Activated T-helper 17 cell treated with anti-CD3 and anti-CD28 coated beads, Interleukin-2, amount 50 U/mL, for 72 hours (primary cell): ENCODE measurements at regions not wholly inside any gene's neighbourhood (a gene's known extent, or its start where the extent isn't known, plus 50 kb on each side); places are given as distances from the start of the nearest gene placed in this dataset.

Source experiments
- ATAC-seq: fragments of 150-1000 bp; cut with Tn5 transposase; replicated peaks from 2 replicates; pipeline ENCODE4 v1.10.0; 2021; ENCODE audit warnings: mild to moderate bottlenecking, moderate library complexity
- H3K27ac Mint-ChIP-seq: one replicate; pipeline ENCODE4 v1.8.0; 2022; ENCODE audit warnings: mixed read lengths
- H3K27me3 Mint-ChIP-seq: one replicate; pipeline ENCODE4 v1.8.0; 2022; ENCODE audit warnings: mixed read lengths
- H3K36me3 Mint-ChIP-seq: one replicate; pipeline ENCODE4 v1.8.0; 2022; ENCODE audit warnings: low read depth, mild to moderate bottlenecking, mixed read lengths
- H3K4me1 Mint-ChIP-seq: one replicate; pipeline ENCODE4 v1.8.0; 2022; ENCODE audit warnings: mixed read lengths
- H3K4me3 Mint-ChIP-seq: one replicate; pipeline ENCODE4 v1.8.0; 2022; ENCODE audit warnings: mild to moderate bottlenecking, mixed read lengths
- H3K9me3 Mint-ChIP-seq: one replicate; pipeline ENCODE4 v1.8.0; 2022; ENCODE audit warnings: mixed read lengths

DNA sequence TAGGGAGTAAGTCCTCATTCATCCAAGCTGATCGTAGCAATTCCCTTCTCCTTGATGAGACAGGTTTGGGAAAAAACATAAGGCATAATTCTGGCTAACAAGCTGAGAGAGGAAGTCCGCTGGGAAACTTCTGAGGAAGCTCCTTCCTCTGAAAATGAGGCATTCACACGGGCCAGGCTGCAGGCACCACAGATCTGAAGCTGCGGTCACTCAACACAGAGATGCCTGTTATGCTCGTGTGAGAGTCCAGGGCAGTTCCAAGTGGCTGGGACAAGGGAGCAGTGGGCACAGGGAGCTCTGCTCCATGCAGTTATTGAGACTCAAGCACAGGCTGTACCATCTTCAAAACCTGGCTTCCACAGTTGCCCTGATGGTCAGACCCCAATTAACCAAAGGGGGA is 200.9 kb upstream of the ID2 start:
- Mint-ChIP-seq H3K9me3 (no peaks in the 10 kb centered on the region), H3K4me3 (peak overlapping the region; percentile 97), H3K4me1 (peaks cover 68% of the 10 kb centered on the region), H3K27me3 (no peaks in the 10 kb centered on the region), H3K36me3 (peaks cover 69% of the 10 kb centered on the region), H3K27ac (peak overlapping the region; percentile 99)
- no peak for ATAC-seq

DNA sequence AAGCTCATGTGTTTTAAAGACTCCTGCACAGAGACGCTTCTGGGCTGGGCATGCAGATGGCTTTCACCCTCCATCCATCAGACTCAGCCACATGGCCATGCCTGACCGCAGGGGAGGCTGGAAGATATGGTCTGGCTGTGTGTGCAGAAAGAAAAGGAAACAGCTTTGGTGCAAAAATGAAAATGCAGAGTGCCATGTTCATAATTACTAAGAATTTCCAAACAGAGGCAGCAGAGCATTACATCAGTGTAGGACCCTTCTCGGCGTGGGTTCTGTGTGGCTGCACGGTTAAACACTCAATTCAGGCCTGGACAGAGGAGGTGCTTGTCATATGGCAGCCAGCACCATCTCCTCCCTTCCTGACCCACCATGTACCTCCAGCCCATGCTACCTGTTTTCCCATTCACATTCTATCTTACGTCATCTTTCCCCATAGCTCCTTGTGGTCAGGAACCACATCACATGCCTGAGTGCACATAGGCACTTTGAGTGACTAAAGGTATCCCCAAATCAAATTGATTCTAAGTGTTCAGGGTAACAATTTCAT is 200.3 kb upstream of the ID2 start:
- H3K27ac Mint-ChIP-seq, result peak overlapping the region; percentile 99
- H3K4me1 Mint-ChIP-seq, result peaks cover 68% of the 10 kb centered on the region
- H3K36me3 Mint-ChIP-seq, result peaks cover 75% of the 10 kb centered on the region
- H3K4me3 Mint-ChIP-seq, result peak overlapping the region; percentile 97
- H3K27me3 Mint-ChIP-seq, result no peaks in the 10 kb centered on the region
- no peaks in the 10 kb centered on the region for H3K9me3 Mint-ChIP-seq
- peak; percentile 62 for ATAC-seq

DNA sequence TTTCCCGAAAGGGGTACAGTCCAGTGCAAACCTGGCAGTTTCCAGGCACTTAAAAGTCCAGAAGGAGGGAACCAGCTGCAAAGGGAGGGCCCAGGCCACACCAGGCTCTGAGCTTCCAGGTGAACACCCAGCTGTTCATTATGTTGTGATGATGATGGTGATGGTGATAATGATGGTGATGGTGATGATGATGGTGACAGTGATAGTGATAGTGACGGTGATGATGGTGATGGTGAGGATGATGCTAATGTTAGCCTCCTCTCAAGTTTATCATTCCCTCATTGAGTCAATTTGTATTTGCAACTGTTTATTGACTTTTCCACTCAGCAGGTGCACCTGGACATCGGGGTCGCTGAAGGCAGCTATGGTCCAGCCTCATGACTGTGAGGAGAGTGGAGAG is 199.4 kb upstream of the ID2 start:
- H3K36me3 Mint-ChIP-seq, result peaks cover 80% of the 10 kb centered on the region
- H3K27ac Mint-ChIP-seq, result peak overlapping the region; percentile 99
- H3K27me3 Mint-ChIP-seq, result no peaks in the 10 kb centered on the region
- peaks cover 66% of the 10 kb centered on the region for H3K4me1 Mint-ChIP-seq
- no peak for ATAC-seq
- H3K9me3 Mint-ChIP-seq, result no peaks in the 10 kb centered on the region
- H3K4me3 Mint-ChIP-seq, result peak overlapping the region; percentile 97

DNA sequence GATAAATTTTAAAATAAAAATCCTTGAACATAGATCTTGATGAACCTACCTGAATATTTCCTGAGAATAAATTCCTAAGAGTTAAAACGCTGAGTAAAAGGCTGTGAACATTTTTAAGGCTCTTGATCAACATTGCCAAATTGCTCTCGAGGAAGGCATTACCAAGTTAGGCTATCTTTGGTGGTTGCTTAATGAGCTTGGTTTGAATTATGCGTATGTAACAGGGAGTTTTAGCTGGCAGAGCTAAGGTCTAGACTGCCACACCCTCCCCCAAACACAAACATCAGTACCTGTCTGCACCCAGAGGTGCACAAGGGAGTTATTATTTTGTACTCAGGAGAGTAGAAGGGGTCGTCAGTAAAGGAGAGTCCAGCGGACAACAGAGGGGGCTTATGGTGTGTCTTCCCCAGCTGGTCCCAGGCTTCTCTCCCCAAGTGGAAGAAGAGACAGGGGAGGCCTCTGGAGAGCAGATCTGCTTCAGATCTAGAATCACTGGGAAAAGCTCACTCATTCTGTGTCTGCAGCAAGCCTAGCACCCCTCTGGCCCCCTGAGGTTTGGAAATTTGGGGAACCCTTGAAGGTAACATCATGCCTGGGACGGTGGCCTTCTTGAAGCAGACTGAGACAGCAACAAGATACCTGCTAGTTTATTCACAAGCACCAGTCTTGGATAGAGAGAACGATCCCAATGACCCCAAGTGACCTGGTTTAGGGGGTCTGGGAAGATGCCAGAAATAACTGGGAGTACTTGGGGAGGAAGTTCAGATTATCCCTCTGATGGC is 197.2 kb upstream of the ID2 start:
- peaks cover 60% of the 10 kb centered on the region for H3K4me1 Mint-ChIP-seq
- peaks cover 88% of the 10 kb centered on the region for H3K36me3 Mint-ChIP-seq
- peak overlapping the region; percentile 99 for H3K27ac Mint-ChIP-seq
- no peaks in the 10 kb centered on the region for H3K9me3 Mint-ChIP-seq
- H3K27me3 Mint-ChIP-seq, result no peaks in the 10 kb centered on the region
- peak overlapping the region; percentile 97 for H3K4me3 Mint-ChIP-seq
- ATAC-seq, result no peak

DNA sequence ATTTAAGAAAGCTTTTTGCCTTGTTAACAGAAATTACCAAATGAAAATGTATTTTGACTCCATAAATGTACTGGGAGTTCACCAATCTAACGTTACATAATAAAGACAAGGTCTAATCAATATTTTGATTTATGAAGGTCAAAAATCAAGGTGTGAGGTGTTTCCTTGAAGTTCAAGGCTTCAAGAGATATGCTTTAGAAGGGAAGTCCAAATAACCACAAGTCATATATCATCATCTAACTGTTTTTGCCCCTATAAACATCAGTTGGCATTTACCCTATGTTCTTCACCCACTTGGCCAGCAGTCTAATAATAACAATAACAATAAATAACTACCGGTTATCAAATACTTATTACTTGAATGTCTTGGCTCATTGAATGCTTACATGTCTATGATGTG is 196.1 kb upstream of the ID2 start:
- Mint-ChIP-seq H3K27ac (peak overlapping the region; percentile 99), H3K36me3 (peaks cover 79% of the 10 kb centered on the region), H3K4me1 (peaks cover 59% of the 10 kb centered on the region), H3K4me3 (peak overlapping the region; percentile 97), H3K27me3 (no peaks in the 10 kb centered on the region), H3K9me3 (no peaks in the 10 kb centered on the region)
- ATAC-seq, result no peak

DNA sequence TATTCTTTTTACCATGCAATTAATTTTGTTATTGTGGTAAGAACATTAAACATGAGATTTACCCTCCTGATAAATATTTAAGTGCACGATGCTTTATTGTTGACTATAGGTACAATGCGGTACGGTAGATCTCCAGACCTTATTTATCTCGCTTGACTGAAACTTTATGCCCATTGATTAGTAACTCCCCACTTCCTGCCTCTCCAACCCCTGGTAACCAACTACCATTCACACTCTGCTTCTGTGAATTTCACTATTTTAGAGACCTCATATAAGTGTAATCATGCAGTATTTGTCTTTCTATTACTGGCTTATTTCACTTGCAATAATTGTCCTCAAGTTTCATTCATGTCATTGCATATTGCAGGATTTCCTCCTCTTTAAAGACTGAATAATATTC is 195.7 kb upstream of the ID2 start:
- Mint-ChIP-seq H3K4me1 (peaks cover 58% of the 10 kb centered on the region), H3K4me3 (peak overlapping the region; percentile 97), H3K27ac (peak overlapping the region; percentile 99), H3K9me3 (no peaks in the 10 kb centered on the region), H3K27me3 (no peaks in the 10 kb centered on the region), H3K36me3 (peaks cover 75% of the 10 kb centered on the region)
- peak; percentile 27 for ATAC-seq

DNA sequence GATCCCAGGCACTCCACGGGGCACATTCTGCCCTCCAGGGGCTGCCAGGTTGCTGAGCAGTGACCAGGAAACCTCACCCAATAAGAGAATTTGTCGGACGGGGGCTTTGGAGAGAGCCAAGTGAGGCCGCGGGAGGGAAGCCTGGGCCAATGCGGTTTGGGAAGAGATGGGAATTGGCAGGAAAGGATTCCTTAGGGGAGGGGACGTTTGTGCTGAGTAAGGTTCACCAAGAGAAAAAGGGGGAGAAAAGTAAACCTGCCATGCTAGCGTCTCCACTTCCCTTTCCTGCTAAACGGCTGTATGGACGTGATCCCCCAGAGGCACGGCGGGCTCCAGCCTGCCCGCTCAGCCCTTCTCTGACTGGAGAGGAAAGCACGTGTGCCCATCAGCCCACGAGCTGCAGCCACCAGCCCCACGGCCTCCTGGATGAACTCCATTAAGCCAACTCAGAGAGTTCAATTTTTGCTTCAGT is 194.4 kb upstream of the ID2 start:
- Mint-ChIP-seq H3K9me3 (no peaks in the 10 kb centered on the region), H3K36me3 (peaks cover 62% of the 10 kb centered on the region), H3K27ac (peak overlapping the region; percentile 99), H3K4me3 (peak overlapping the region; percentile 97), H3K27me3 (no peaks in the 10 kb centered on the region), H3K4me1 (peaks cover 45% of the 10 kb centered on the region)
- peak; percentile 14 for ATAC-seq

DNA sequence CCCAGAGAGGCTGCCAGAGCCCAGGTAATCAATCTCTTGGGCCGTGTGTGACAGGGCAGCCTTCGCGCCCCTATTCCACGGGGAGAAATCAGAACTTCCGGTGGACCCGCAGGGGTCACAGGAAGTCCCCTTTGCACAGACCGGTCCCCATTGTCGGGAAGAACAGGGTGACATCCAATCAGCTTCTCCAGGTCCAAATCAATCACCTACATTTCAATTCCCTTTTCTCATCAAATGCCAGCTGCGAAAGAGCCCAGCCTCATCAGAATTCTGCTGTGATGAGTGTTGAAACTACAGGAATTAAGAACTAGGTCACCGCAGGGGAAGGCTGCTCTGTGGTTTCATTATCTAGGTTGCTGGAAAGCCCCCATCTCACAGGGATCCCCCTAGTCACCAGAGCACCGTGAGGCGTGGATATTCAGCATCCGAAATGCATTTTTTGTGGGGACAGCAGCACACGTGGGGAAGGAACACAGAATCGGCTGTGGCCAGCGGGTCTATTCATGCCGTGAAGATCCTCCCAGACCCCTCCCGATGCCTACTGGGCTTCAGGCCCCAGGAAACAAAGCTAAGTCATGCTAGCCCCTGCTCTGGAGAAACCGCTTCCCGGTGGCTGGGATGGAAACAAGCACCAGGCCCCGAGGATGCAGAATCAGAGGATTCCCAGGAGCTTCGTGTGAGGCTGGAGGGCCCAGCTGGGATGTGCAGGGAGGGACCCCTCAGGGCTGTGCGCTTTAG is 193.7 kb upstream of the ID2 start:
- Mint-ChIP-seq H3K4me3 (peak overlapping the region; percentile 97), H3K36me3 (peaks cover 55% of the 10 kb centered on the region), H3K9me3 (no peaks in the 10 kb centered on the region), H3K27me3 (no peaks in the 10 kb centered on the region), H3K27ac (peak overlapping the region; percentile 99), H3K4me1 (peaks cover 38% of the 10 kb centered on the region)
- ATAC-seq, result peak; percentile 67

DNA sequence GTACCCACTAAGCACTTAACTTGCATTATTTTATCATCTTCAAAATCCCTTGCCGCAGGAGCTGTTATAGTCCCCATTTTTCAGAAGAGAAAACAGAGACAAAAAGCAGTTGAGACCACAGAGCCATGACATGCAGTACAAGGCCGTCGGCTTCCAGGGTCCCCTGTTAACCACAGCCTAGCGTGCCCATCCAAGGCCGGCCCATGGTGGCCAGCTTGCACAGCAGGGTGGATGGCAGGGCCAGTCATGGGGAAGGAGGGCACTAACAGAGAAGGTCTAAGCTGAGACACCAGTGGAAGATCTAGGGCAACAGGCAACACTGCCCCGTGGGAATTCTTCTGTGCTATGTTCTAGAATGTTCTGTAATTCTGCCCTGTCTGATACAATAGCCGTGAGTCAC is 192.6 kb upstream of the ID2 start:
- peak; percentile 1 for ATAC-seq
- H3K9me3 Mint-ChIP-seq, result no peaks in the 10 kb centered on the region
- H3K36me3 Mint-ChIP-seq, result peaks cover 47% of the 10 kb centered on the region
- H3K27me3 Mint-ChIP-seq, result no peaks in the 10 kb centered on the region
- H3K27ac Mint-ChIP-seq, result peak overlapping the region; percentile 99
- H3K4me3 Mint-ChIP-seq, result peak overlapping the region; percentile 97
- H3K4me1 Mint-ChIP-seq, result peaks cover 33% of the 10 kb centered on the region

DNA sequence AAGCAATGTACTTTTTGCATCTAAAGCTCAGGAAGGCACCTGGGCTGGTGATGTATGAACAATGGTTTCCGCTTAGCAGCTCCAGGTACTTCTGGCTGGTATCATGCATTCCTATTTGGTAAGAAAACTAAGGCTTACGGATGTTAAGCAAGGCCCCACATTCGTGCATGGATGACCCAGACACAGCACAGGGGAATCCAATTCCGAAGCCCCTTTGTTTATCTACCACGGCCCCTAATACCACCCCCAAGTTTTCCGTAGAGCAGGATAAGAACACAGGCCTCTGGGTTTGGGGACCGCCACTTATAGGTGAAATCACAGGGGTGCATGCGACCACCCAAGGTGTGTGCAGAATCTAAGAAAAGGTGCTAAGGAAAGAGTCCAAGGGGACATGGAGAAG is 192.1 kb upstream of the ID2 start:
- Mint-ChIP-seq H3K36me3 (peaks cover 42% of the 10 kb centered on the region), H3K4me3 (peak overlapping the region; percentile 97), H3K27ac (peak overlapping the region; percentile 99), H3K27me3 (no peaks in the 10 kb centered on the region), H3K9me3 (no peaks in the 10 kb centered on the region), H3K4me1 (peaks cover 34% of the 10 kb centered on the region)
- no peak for ATAC-seq

DNA sequence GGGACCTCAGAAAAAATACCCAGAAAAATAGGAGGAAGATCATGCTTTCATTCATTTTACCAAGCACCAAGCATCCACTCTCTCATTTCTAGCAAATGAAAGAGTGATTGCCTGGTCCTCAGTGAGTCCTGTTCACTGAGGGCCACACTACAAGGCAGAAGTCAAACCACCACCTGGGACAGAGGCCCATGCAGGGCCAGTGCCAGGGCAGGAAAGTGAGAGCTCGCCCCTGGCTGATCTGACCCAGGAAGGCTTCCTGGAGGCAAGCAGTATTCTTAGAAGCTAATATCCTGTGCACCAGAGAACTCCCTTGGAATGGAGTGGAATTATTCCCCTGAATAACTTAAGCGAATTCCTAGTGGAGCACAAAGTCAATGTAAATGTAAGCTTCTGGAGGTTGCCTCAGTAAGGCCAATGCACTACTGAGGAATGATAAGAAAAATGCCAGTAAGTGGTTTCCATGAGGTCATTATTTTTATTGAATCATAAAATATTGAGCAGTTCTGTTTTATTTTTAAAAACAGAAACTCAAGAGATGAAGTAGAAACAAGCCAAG is 191.6 kb upstream of the ID2 start:
- Mint-ChIP-seq H3K27ac (peak overlapping the region; percentile 99), H3K27me3 (no peaks in the 10 kb centered on the region), H3K4me1 (peaks cover 37% of the 10 kb centered on the region), H3K9me3 (no peaks in the 10 kb centered on the region), H3K36me3 (peaks cover 37% of the 10 kb centered on the region), H3K4me3 (peak overlapping the region; percentile 97)
- ATAC-seq, result no peak

DNA sequence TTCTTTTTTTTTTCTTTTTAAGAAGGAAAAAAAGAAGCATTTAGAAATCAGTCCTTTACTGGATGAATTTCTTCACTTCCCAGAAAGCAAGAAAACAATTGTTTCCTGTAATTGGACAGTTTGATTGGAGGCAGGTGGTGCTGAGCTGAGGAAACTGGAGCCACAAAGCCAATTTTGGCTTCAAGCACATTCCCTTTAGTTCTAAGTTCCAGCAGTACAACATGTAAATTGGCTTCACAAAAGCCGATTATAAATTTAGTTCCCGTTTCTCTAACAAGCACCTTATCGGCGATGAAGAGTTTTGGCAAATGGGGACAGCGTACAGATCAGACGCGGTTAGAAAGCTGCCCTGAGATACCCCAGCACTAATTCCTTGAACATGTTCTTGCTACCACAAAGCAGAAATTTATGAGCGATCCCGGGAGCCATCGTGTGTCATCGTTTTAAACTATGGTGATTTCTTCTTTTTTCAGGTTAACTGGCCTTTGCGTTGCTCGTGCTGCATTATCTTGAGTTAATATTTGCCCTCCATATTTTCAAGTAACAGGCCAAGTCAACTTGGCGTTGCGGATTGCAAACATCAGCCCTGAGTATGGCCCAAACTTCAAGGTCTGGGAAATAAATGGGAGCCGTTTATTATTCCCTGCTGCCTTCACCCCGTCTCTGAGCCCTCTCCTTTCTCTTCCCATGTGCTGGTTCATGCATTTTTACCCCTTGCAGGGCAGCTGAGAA is 190.4 kb upstream of the ID2 start:
- ATAC-seq, result no peak
- Mint-ChIP-seq H3K27ac (peak overlapping the region; percentile 18), H3K4me3 (peak overlapping the region; percentile 97), H3K4me1 (peaks cover 35% of the 10 kb centered on the region), H3K36me3 (peaks cover 25% of the 10 kb centered on the region), H3K9me3 (no peaks in the 10 kb centered on the region), H3K27me3 (no peaks in the 10 kb centered on the region)

DNA sequence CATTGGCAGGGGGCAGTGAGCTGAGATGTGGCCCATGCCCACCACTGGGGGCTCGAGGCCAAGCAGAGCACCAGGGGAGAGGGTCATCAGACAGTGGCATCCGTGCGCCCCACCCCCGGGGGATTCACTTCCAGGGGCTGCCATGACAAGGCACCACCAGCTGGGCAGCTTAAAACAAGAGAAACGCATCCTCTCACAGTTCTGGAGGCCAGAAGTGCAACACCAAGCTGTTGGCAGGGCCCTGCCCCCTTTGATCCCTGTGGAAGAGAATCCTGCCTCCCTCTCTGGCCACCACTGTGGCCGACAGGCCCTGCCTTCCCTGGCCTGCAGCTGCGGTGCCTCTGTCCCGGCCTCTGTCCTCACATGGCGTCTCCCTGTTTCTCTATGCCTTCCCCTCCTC is 187.7 kb upstream of the ID2 start:
- Mint-ChIP-seq H3K4me3 (no peak overlapping the region), H3K36me3 (no peaks in the 10 kb centered on the region), H3K27me3 (no peaks in the 10 kb centered on the region), H3K4me1 (peaks cover 29% of the 10 kb centered on the region), H3K27ac (peak overlapping the region; percentile 13), H3K9me3 (no peaks in the 10 kb centered on the region)
- no peak for ATAC-seq

DNA sequence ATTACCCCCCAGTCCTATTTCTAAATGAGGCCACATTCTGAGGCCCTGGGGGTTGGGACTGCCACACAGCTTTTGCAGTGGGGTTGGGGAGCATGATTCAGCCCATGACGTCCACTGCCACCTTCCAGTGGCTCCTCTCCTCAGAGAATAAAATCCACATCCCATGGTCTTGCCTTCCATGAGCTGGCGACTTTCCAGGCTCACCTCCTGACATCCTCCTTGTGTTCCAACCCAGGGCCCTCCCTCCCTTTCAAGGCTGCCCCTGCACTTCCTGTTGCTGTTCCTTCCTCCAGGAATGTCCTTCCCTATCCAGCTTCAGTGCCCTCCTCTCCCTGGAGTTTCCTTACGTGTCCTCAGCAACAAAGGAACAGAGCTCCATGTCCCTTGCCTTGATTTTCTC is 187.3 kb upstream of the ID2 start:
- Mint-ChIP-seq H3K9me3 (no peaks in the 10 kb centered on the region), H3K36me3 (no peaks in the 10 kb centered on the region), H3K4me1 (peaks cover 29% of the 10 kb centered on the region), H3K4me3 (no peak overlapping the region), H3K27ac (peak overlapping the region; percentile 13), H3K27me3 (no peaks in the 10 kb centered on the region)
- ATAC-seq, result no peak
